ENCODE measurements at regions not wholly inside any gene's neighbourhood (a gene's known extent, or its start where the extent isn't known, plus 50 kb on each side); places are given as distances from the start of the nearest gene placed in this dataset.

DNA sequence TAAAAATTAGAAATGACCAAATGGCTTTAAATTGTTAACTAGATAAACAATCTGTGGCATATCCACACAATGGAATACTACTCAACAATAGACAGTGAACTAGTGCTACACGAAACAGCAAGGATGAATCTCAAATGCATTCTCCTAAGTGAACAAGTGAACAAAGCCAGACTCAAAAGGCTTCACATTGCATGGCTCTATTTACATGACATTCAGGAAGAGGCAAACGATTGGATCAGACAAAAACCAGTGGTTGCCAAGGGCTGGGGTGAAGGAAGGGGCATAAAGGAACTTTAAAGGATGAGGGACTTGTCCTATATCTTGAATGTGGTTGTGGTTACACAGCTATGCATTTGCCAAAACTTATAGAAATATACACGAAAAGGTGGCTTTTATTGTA, 184.3 kb downstream of the RPIA start:
- TF ChIP-seq, protein P1, sequence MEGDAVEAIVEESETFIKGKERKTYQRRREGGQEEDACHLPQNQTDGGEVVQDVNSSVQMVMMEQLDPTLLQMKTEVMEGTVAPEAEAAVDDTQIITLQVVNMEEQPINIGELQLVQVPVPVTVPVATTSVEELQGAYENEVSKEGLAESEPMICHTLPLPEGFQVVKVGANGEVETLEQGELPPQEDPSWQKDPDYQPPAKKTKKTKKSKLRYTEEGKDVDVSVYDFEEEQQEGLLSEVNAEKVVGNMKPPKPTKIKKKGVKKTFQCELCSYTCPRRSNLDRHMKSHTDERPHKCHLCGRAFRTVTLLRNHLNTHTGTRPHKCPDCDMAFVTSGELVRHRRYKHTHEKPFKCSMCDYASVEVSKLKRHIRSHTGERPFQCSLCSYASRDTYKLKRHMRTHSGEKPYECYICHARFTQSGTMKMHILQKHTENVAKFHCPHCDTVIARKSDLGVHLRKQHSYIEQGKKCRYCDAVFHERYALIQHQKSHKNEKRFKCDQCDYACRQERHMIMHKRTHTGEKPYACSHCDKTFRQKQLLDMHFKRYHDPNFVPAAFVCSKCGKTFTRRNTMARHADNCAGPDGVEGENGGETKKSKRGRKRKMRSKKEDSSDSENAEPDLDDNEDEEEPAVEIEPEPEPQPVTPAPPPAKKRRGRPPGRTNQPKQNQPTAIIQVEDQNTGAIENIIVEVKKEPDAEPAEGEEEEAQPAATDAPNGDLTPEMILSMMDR (IDR thresholded peaks at IDR 0.05; ENCODE audit: low read depth, low read length, poor library complexity, severe bottlenecking) = no peak
- TF ChIP-seq EZH2phosphoT487 (IDR thresholded peaks at IDR 0.05; ENCODE audit: borderline replicate concordance, low read length) = no peak

Data from DOHH2 (cell line).